ENCODE measurements at regions not wholly inside any gene's neighbourhood (a gene's known extent, or its start where the extent isn't known, plus 50 kb on each side); places are given as distances from the start of the nearest gene placed in this dataset.
A peak's percentile ranks its signal among the peaks of the same experiment; 100 is the strongest.

DNA sequence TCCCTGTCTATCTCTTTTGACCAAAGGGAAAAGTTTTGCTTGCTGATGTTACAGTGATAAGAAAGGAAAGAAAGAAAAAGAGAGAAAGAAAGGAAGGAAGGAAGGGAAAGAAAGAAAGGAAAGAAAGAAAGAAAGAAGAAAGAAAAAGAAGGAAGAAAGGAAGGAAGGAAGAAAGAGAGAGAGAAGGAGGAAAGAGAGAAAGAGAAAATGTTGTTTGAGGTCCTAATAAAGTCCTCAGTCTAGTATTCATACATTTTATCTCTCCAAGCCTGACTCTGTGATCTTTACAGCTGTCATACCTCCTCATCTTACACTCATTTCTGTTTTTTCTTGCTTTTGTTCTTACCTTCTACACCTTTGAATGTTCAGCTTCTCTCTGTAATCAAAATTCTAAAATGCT, 111.4 kb upstream of the MBNL1 start:
- Histone ChIP-seq H3K4me3 (no peak overlapping the region), H3K4me1 (peaks cover 0 to 60% (median 31%) of the 10 kb centered on the region in 4 donors), H3K27me3 (no peaks in the 10 kb centered on the region), H3K27ac (peak overlapping the region in 3 of 4 donors; percentile 42 to 79 (median 69)), H3K36me3 (no peaks in the 10 kb centered on the region), H3K9me3 (no peaks in the 10 kb centered on the region)
- TF ChIP-seq POLR2A (IDR thresholded peaks at IDR 0.05) (no peak), EP300 (IDR thresholded peaks at IDR 0.05) (no peak)
- intact Hi-C loops (cut with DNase I), result loop anchor here (5.0 kb wide), 1 partner anchor 60 kb away; no protein-coding TSS in a partner anchor
- no peak for DNase-seq

GRCh38 chr3:152159328-152159727, 109.4 kb upstream of the MBNL1 start:
- DNase-seq, result no peak
- TF ChIP-seq, protein P1, sequence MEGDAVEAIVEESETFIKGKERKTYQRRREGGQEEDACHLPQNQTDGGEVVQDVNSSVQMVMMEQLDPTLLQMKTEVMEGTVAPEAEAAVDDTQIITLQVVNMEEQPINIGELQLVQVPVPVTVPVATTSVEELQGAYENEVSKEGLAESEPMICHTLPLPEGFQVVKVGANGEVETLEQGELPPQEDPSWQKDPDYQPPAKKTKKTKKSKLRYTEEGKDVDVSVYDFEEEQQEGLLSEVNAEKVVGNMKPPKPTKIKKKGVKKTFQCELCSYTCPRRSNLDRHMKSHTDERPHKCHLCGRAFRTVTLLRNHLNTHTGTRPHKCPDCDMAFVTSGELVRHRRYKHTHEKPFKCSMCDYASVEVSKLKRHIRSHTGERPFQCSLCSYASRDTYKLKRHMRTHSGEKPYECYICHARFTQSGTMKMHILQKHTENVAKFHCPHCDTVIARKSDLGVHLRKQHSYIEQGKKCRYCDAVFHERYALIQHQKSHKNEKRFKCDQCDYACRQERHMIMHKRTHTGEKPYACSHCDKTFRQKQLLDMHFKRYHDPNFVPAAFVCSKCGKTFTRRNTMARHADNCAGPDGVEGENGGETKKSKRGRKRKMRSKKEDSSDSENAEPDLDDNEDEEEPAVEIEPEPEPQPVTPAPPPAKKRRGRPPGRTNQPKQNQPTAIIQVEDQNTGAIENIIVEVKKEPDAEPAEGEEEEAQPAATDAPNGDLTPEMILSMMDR (IDR thresholded peaks at IDR 0.05), result no peak
- TF ChIP-seq EP300 (IDR thresholded peaks at IDR 0.05), result peak in 1 of 4 donors; percentile 57
- TF ChIP-seq POLR2A (IDR thresholded peaks at IDR 0.05), result no peak
- TF ChIP-seq POLR2AphosphoS5 (IDR thresholded peaks at IDR 0.05), result peak; percentile 22 to 50 (median 24)
- intact Hi-C loops (cut with DNase I), result loop anchor here (2.0 to 5.0 kb wide), 2 partner anchors 62 to 107 kb away; no protein-coding TSS in a partner anchor
- Histone ChIP-seq H3K27ac (peak overlapping the region in 3 of 4 donors; percentile 54 to 79 (median 69)), H3K9me3 (no peaks in the 10 kb centered on the region), H3K4me1 (peaks cover 0 to 60% (median 31%) of the 10 kb centered on the region in 4 donors), H3K4me3 (no peak overlapping the region), H3K36me3 (no peaks in the 10 kb centered on the region), H3K27me3 (no peaks in the 10 kb centered on the region)
- 27 to 75% methylated on average over 4 of the region's 4 CpGs for WGBS, 2 donors

DNA sequence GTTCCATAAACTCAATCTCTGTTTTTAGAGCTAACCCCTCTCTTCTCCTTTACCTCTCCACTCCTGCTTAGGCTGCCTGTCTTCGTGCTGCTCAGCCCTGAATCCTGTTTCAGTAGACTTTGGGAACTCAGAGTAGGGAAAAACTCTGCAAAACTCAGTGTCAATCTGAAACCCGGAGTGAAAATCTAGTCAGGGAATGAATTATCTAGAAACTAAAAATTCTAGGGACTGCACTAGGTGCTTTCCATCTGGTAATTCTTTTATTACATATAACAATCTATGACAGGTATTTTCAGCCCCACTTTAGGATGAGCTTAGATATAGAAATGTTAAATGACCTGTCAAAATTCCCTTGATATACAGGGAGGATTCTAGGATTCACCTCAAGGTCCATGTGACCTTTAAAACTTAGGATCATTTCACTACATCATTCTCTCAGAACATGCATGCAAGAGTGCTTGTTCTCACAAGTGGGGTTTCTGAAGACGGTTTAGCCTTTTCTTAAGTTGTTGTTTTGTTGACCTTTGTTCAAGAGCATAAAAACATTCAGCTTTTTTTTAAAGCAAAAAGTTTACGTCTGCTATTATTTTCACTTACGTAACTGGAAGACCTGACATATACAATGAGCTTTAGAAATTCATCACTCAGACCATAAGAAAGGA, 108.2 kb upstream of the MBNL1 start:
- Histone ChIP-seq H3K27ac (peak overlapping the region in 3 of 4 donors; percentile 54 to 79 (median 69)), H3K4me1 (peaks cover 0 to 48% (median 27%) of the 10 kb centered on the region in 4 donors), H3K4me3 (no peak overlapping the region), H3K9me3 (no peaks in the 10 kb centered on the region), H3K27me3 (no peaks in the 10 kb centered on the region), H3K36me3 (no peaks in the 10 kb centered on the region)
- intact Hi-C loops (cut with DNase I), result loop anchor here (5.0 kb wide), 1 partner anchor 37 kb away; no protein-coding TSS in a partner anchor
- no peak for DNase-seq
- TF ChIP-seq POLR2A (IDR thresholded peaks at IDR 0.05) (no peak), POLR2AphosphoS5 (IDR thresholded peaks at IDR 0.05) (no peak), EP300 (IDR thresholded peaks at IDR 0.05) (no peak)
- TF ChIP-seq, protein P1 (IDR thresholded peaks at IDR 0.05), result no peak
- WGBS, 2 donors, result 75 to 85% methylated on average over 5 of the region's 5 CpGs

GRCh38 chr3:152172460-152172859, 96.3 kb upstream of the MBNL1 start:
- no peak for TF ChIP-seq POLR2AphosphoS5 (IDR thresholded peaks at IDR 0.05)
- TF ChIP-seq, protein P1 (IDR thresholded peaks at IDR 0.05), result no peak
- TF ChIP-seq EP300 (IDR thresholded peaks at IDR 0.05), result no peak
- no peak for TF ChIP-seq POLR2A (IDR thresholded peaks at IDR 0.05)
- no peak overlapping the region for H3K4me3 ChIP-seq
- H3K4me1 ChIP-seq, result peaks cover 0 to 18% (median 7%) of the 10 kb centered on the region in 4 donors
- H3K27me3 ChIP-seq, result no peaks in the 10 kb centered on the region
- intact Hi-C loops (cut with DNase I), result no loop called here
- 93 to 97% methylated on average over 1 of the region's 1 CpG for WGBS, 2 donors
- H3K27ac ChIP-seq, result no peak overlapping the region
- H3K9me3 ChIP-seq, result no peaks in the 10 kb centered on the region
- H3K36me3 ChIP-seq, result no peaks in the 10 kb centered on the region
- no peak for DNase-seq

DNA sequence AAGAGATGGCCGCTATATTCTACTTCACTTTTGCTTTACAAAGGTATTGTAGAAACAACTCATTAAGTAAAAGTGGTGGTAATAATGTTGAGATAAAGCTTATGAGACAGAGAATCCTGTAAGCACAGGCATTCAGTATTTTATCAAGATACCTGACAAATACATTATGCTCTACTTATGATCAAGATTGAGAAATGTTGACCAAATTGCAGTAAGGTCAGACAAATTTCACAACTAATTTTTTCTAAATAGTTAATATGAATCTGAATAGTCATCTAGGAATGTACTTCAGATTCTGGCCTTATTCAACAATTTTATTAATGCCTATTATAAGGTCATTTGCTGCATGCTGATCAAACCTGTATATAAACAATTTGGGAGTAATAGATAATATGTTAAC, 95.1 kb upstream of the MBNL1 start:
- H3K4me1 ChIP-seq, result peaks cover 0 to 18% (median 7%) of the 10 kb centered on the region in 4 donors
- H3K27ac ChIP-seq, result no peak overlapping the region
- H3K27me3 ChIP-seq, result no peaks in the 10 kb centered on the region
- intact Hi-C loops (cut with DNase I), result no loop called here
- no peak for DNase-seq
- 97 to 98% methylated on average over 1 of the region's 1 CpG for WGBS, 2 donors
- H3K9me3 ChIP-seq, result no peaks in the 10 kb centered on the region
- no peaks in the 10 kb centered on the region for H3K36me3 ChIP-seq
- TF ChIP-seq EP300 (IDR thresholded peaks at IDR 0.05), result no peak
- TF ChIP-seq, protein P1 (IDR thresholded peaks at IDR 0.05), result no peak
- TF ChIP-seq POLR2AphosphoS5 (IDR thresholded peaks at IDR 0.05), result no peak
- TF ChIP-seq POLR2A (IDR thresholded peaks at IDR 0.05), result no peak
- no peak overlapping the region for H3K4me3 ChIP-seq
